ENCODE measurements at regions not wholly inside any gene's neighbourhood (a gene's known extent, or its start where the extent isn't known, plus 50 kb on each side); places are given as distances from the start of the nearest gene placed in this dataset.

GRCh38 chr20:53829255-53829723, 235.7 kb upstream of the ZNF217 start:
- peak; percentile 98 for DNase-seq (ENCODE audit: low read depth)
- peak overlapping the region; percentile 40 for H3K4me3 ChIP-seq (ENCODE audit: control insufficient read depth, low read depth, low read length)
- TF ChIP-seq CTCF (conservative IDR thresholded peaks at IDR 0.05; ENCODE audit: control insufficient read depth, insufficient read depth, low read depth, low read length), result no peak

- DNase-seq (ENCODE audit: low read depth), result peak; percentile 96
- TF ChIP-seq CTCF (conservative IDR thresholded peaks at IDR 0.05; ENCODE audit: control insufficient read depth, insufficient read depth, low read depth, low read length), result peak; percentile 21
- H3K4me3 ChIP-seq (ENCODE audit: control insufficient read depth, low read depth, low read length), result peak overlapping the region; percentile 40
Measured at GRCh38 chr20:53828682-53829254, 235.1 kb upstream of the ZNF217 start.

GRCh38 chr20:53828088-53828681, 234.5 kb upstream of the ZNF217 start:
- H3K4me3 ChIP-seq (ENCODE audit: control insufficient read depth, low read depth, low read length), result peak overlapping the region; percentile 40
- DNase-seq (ENCODE audit: low read depth), result peak; percentile 100
- no peak for TF ChIP-seq CTCF (conservative IDR thresholded peaks at IDR 0.05; ENCODE audit: control insufficient read depth, insufficient read depth, low read depth, low read length)

- TF ChIP-seq CTCF (conservative IDR thresholded peaks at IDR 0.05; ENCODE audit: control insufficient read depth, insufficient read depth, low read depth, low read length), result no peak
- H3K4me3 ChIP-seq (ENCODE audit: control insufficient read depth, low read depth, low read length), result peak overlapping the region; percentile 1
- DNase-seq (ENCODE audit: low read depth), result no peak
Measured at GRCh38 chr20:53827292-53828087, 233.9 kb upstream of the ZNF217 start.

- H3K4me3 ChIP-seq (ENCODE audit: control insufficient read depth, low read depth, low read length), result no peak overlapping the region
- DNase-seq (ENCODE audit: low read depth), result peak; percentile 45
- TF ChIP-seq CTCF (conservative IDR thresholded peaks at IDR 0.05; ENCODE audit: control insufficient read depth, insufficient read depth, low read depth, low read length), result no peak
Measured at GRCh38 chr20:53826597-53827291, 233.1 kb upstream of the ZNF217 start.

GRCh38 chr20:53826090-53826489, 232.5 kb upstream of the ZNF217 start:
- no peak for DNase-seq (ENCODE audit: low read depth)
- H3K4me3 ChIP-seq (ENCODE audit: control insufficient read depth, low read depth, low read length), result no peak overlapping the region
- no peak for TF ChIP-seq CTCF (conservative IDR thresholded peaks at IDR 0.05; ENCODE audit: control insufficient read depth, insufficient read depth, low read depth, low read length)

Data from fibroblast of mammary gland (primary cell).